GM21717 (cell line): ENCODE measurements at regions not wholly inside any gene's neighbourhood (a gene's known extent, or its start where the extent isn't known, plus 50 kb on each side); places are given as distances from the start of the nearest gene placed in this dataset.

Source experiments
- ATAC-seq: cut with Tn5 transposase; IDR thresholded peaks from one replicate; pipeline ENCODE4 v1.9.1; 2021; ENCODE audit warnings: mild to moderate bottlenecking, moderate library complexity; ENCODE audit not compliant: unreplicated experiment

DNA sequence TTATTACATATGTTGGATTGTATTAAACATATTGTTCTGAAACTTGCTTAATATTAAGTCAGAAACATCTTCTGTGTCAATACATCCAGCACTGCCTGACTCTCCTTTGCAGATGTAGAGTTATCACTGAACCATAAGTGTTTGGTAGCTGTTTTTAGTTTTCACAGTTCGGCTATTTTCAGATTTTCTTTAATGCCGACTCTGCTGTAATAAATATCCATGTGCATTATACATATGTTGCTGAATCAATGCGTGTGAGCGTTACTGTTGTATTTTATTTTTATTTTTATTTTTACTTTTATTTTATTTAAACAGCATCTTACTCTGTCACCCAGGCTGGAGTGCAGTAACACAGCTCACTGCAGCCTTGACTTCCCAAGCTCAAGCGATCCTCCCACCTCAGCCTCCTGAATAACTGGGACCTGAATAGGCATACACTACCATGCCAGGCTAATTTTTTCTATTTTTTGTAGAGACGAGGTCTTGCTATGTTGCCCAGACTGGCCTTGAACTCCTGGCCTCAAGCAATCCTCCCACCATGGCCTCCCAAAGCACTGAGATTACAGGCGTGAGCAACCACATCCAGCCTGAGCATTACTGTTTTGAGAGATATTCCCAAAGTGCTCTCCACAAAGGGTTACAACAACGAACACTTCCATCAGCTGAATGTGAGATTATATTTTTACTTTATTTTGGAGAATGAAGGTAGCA is 50.7 kb upstream of the NOCT start:
- ATAC-seq = no peak

DNA sequence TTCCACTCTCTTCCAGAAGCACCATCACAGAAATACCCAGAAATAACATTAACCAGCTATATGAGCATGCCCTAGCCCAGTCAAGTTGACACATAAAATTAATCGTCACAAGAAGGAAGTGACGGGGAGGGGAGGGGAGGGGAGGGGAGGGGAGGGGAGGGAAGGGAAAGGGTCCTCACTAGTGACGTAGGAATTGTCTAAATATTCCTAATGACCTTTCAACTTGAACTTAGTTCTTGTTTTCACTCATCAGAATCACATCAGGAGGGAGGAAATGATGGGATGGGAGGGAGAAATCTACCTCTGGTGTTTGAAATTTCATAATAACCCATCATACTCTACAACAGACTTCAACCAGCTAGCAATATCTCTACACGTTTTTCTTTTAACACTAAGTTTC is 52.2 kb upstream of the NOCT start:
- no peak for ATAC-seq

DNA sequence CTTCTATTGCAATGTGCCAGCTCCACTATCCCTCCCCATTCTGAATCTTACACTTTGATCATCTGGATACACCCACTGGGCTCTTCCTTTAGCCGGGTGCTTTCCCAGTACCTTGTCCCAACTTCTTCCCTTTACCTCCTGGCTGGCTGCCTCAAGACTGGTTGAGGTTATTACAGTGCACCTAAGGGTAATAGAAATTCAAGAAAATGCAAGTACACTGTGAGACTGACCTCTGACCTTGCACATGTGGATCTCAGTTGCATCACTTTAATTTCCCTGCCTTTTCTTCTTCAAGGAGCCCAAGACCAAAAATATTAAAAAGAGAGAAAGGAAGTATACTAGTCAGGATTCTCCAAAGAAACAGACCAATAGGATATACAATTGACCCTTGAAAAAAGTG is 53.9 kb upstream of the NOCT start:
- ATAC-seq = no peak

DNA sequence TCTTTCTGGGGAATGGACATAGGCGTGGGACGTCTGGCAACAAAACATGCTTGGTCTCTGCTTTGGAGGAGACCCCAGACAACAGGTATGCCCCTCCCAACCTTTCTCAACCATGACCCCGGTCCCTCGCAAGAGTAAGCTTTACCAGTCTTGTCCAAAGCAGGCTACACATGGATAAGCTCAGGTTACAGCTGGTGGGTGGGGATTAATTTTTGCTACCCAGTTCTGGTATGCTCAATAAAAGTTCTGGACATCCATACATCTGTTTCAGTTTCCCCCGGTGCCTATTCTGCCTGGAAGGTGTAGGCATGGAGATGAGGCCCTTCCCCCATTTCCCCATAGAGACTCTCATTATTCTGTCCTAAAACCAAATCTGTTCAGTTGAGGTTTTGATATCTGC is 54.5 kb upstream of the NOCT start:
- no peak for ATAC-seq

DNA sequence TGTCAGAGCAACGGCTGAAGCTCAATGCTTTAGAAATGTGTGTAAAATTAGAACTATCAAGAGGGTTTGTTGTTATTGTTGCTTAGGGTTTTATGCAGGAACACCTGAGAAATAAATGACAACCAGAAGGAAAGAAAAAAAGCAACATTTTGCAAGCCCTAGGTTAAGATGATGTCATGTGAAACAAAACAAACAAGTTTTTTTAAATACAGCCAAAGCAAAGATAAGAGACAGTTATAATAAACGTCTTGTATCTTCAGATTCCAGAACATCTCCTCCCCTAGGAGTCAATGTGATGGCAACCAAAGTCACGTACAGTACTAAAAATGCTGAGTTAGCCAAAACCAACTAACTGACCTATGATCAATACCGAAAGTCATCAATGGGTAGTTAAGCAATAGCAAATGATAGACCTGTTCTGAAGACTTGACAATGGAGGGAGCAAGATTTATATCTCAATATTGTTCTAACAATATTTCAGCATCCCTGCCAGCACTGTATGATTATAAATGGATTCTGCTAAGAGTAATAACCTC is 55.3 kb upstream of the NOCT start:
- ATAC-seq = no peak

- ATAC-seq = no peak
Measured at GRCh38 chr4:138959097-138959815, 56.3 kb upstream of the NOCT start.

DNA sequence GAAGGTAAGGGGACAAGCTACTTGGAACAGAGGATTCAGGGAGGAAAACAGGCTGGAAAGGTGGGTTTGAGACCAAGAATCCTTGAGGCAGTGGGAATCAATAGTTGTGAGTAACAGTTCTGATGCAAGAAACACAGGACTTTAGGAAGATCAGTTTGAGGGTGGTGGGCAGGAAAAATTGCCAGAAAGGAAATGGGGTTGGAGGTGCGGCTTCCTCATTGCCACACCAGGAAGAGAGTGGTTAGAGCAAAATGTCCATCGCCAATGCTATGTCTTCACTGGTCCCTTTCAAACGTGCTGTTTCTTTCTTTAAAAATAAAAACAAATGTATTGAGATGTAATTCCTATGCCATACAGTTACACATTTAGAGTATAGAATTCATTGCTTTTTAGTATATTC is 57.1 kb upstream of the NOCT start:
- no peak for ATAC-seq

- no peak for ATAC-seq
Measured at GRCh38 chr4:138957302-138957701, 58.3 kb upstream of the NOCT start.

DNA sequence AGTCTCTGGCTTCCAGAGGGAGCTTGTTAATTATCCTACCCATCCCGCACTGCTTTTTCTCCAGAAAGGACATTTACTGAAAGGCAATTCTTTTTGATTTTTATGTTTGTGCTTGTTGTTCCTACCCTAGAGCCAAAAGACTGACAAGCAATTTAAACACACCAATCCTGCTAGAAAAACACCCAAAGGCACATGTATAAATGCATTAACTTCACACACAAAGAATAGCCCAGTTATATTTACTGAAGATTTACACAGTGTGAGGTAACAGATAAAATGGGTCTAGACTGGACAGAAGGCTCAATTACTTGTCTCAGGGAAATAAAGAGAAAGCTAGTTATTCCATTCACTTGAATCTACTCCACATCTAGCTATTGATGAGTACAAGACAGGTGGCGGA is 61.2 kb upstream of the NOCT start:
- no peak for ATAC-seq

- no peak for ATAC-seq
Measured at GRCh38 chr4:138953961-138954371, 61.6 kb upstream of the NOCT start.

DNA sequence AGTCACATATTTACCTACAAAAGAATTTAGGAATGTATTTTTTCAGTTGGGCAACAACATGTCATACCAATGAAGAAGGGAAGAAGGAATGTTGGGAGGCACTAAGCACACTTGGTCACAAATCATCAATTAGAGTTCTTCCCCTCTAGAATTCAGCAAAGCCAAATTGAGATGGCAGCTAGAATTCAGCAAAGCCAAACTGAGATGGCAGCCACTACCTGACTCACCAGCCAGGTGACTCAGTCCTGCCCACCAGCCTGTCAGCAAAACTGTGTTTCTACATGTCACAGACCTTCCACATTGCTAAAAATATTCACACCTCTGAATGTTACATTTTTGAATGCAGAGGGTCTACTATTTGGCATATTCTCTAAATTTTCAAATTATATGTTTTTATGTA is 63.2 kb upstream of the NOCT start:
- no peak for ATAC-seq

DNA sequence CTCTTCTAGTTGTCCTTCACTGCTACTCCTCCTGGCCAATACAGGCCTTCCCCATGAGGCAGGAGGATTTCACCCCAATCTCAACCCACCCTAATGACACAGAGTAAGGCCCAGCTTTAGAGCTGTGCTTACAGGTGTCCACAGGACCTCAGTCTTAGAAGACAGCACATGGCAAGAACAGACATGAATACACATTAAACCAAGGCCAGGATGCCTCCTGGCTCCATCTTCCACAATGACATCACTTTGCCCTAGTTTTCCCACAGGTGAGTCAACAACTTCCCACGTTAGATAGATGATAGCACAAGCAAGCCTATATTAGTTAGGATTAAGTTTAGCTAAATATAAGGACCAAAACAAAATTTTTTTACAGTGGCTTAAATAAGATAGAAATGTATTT is 63.8 kb upstream of the NOCT start:
- ATAC-seq = no peak

GRCh38 chr4:138949866-138950265 is 65.7 kb upstream of the NOCT start:
- ATAC-seq = no peak

DNA sequence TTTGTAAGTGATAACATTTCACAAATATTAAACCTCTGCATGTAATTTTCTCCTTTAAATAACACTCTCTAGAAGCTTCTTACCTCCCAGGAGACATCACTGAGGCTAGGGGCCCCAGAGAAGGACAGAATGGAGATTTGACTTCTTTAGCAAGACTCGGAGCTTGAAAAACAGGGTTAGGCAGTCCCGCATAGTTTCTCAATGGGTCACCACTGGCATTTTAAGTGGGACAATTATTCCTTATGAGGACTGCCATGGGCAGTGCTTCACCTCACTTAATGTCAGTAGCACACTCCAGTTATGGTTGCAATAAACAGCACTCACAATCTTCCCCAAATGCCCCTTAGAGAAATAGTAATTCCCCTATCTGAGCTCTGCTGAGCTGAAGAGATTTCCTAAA is 66.7 kb upstream of the NOCT start:
- ATAC-seq = no peak

DNA sequence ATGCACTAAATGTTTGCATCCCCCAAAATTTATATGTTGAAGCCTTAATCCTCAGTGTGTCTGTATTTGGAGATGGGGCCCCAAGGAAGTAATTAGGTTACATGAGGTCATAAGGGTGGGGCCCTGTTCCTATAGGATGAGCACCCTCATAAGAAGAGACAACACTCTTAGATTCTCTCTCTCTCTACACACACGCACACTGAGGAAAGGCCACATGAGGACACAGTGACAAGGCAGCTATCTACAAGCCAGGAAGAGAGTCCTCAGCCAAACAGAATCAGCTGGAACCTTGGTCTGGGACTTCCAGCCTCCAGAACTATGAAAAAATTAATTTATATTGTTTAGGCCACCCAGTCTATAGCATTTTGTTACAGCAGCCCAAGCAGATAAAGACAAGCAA is 69.3 kb upstream of the NOCT start:
- no peak for ATAC-seq

GRCh38 chr4:138945840-138946239 is 69.7 kb upstream of the NOCT start:
- no peak for ATAC-seq

GRCh38 chr4:138945401-138945800 is 70.2 kb upstream of the NOCT start:
- no peak for ATAC-seq

DNA sequence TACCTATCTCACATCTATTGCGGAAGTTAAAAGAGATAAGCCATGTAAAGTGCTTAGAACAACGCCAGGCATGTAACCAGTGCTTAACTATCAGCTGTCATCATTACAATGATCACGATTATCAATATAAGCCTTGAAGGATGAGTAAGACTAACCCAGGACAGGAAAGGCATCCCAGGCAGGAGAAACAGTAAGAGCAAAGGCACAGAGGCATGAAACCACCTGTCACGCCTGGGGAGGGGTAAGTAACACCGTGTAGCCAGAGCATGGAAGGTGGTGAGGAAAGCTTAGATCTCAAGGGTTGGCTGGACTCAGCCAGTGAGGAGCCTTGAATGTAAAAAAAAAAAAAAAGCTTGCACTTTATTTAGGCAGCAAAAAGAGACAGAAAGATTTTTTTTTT is 71.7 kb upstream of the NOCT start:
- no peak for ATAC-seq

GRCh38 chr4:138941037-138941436 is 74.5 kb upstream of the NOCT start:
- no peak for ATAC-seq

DNA sequence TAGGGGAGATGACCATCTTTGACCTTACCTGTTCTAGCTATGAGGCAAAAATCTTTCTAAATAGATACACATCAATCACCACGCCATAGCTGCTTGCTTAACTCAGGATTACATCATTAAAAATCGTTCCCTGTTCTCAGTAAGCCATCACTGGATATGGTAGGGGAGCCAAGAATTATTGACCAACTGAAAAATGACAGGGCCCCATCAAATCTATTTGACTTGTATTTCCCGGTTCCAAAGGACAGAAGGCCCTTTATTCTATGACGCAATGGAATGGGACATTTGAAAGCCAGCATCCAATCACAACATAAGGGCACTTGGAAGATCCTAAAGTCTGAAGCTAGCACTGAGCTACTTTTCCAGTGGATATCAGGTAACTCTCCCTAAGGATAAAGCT is 75.6 kb upstream of the NOCT start:
- ATAC-seq = no peak

GRCh38 chr4:138938366-138938690 is 77.3 kb upstream of the NOCT start:
- peak; percentile 56 for ATAC-seq

GRCh38 chr4:138935135-138935807 is 80.3 kb upstream of the NOCT start:
- ATAC-seq = no peak
